ENCODE measurements at regions not wholly inside any gene's neighbourhood (a gene's known extent, or its start where the extent isn't known, plus 50 kb on each side); places are given as distances from the start of the nearest gene placed in this dataset.

DNA sequence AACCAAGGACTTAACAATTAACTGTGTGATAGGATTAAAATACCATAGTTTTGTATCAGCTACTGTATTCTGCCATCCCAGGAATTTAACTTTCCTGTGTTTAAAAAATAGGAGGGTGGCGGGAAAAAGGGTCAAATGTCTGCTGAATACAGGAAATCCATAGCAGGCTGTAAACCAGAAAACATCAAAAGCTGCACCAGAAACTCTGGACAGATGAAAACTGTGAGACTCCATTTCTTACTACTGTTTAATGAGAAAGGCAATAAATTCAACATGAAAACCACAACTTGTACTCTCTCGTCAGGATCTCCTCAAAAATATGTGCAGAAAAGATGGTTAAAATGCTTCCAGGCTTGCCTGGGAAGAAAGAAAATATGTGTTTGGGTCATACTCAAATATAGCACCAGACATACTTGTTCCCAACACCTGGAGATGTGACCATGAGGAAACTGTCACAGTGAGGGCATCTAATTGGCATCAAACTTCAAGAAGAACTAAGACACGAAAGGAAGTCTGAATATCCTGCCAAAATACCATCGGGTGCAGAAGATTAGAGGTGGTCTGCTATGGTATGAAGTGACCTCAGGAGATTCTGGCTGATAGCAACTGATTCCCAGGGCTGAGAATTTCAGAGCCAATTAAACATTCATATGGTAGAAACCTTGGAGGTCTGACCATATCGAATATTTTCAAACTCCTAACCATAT lies 164.7 kb upstream of the TARS1 start:
- DNase-seq (ENCODE audit: low spot score) = no peak
- TF ChIP-seq, protein P1, sequence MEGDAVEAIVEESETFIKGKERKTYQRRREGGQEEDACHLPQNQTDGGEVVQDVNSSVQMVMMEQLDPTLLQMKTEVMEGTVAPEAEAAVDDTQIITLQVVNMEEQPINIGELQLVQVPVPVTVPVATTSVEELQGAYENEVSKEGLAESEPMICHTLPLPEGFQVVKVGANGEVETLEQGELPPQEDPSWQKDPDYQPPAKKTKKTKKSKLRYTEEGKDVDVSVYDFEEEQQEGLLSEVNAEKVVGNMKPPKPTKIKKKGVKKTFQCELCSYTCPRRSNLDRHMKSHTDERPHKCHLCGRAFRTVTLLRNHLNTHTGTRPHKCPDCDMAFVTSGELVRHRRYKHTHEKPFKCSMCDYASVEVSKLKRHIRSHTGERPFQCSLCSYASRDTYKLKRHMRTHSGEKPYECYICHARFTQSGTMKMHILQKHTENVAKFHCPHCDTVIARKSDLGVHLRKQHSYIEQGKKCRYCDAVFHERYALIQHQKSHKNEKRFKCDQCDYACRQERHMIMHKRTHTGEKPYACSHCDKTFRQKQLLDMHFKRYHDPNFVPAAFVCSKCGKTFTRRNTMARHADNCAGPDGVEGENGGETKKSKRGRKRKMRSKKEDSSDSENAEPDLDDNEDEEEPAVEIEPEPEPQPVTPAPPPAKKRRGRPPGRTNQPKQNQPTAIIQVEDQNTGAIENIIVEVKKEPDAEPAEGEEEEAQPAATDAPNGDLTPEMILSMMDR (IDR thresholded peaks at IDR 0.05; ENCODE audit: borderline replicate concordance, control extremely low read depth, extremely low read depth, insufficient read depth, missing control alignments) = no peak
- in situ Hi-C loops (cut with MboI; ENCODE audit: low sequenced_read_pairs, unreplicated experiment) = no loop called here

- TF ChIP-seq, protein P1 (IDR thresholded peaks at IDR 0.05; ENCODE audit: borderline replicate concordance, control extremely low read depth, extremely low read depth, insufficient read depth, missing control alignments) = no peak
- in situ Hi-C loops (cut with MboI; ENCODE audit: low sequenced_read_pairs, unreplicated experiment) = no loop called here
- no peak for DNase-seq (ENCODE audit: low spot score)
These were observed 164.2 kb upstream of the TARS1 start for GRCh38 chr5:33276628-33276950.

- TF ChIP-seq, protein P1 (IDR thresholded peaks at IDR 0.05; ENCODE audit: borderline replicate concordance, control extremely low read depth, extremely low read depth, insufficient read depth, missing control alignments) = no peak
- in situ Hi-C loops (cut with MboI; ENCODE audit: low sequenced_read_pairs, unreplicated experiment) = no loop called here
These were observed 163.6 kb upstream of the TARS1 start for GRCh38 chr5:33277061-33277650.

GRCh38 chr5:33281431-33281843 lies 159.3 kb upstream of the TARS1 start:
- TF ChIP-seq, protein P1 (IDR thresholded peaks at IDR 0.05; ENCODE audit: borderline replicate concordance, control extremely low read depth, extremely low read depth, insufficient read depth, missing control alignments) = no peak
- in situ Hi-C loops (cut with MboI; ENCODE audit: low sequenced_read_pairs, unreplicated experiment) = no loop called here
- DNase-seq (ENCODE audit: low spot score) = no peak

More at GRCh38 chr5:33277061-33277650, 163.6 kb upstream of the TARS1 start:
- DNase-seq (ENCODE audit: low spot score) = no peak

DNA sequence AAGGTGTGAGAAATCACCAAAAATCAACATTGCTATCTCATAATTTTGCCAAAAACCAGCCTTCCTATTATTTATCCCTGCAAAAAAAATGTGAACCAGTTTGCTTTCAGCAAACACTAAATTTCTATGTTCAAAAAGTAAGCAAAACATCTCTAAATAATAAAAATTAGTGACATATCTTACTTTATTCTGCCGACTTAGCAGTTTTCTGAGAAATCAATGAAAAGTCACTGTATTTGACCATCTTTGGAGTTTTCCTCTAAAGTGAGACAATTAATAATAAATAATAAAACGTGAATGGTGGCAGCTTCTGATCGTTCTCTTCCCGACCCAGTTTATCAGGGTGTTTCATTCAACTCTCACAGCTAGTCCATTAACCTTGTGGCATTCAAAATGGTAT lies 158.6 kb upstream of the TARS1 start:
- in situ Hi-C loops (cut with MboI; ENCODE audit: low sequenced_read_pairs, unreplicated experiment) = no loop called here
- TF ChIP-seq, protein P1 (IDR thresholded peaks at IDR 0.05; ENCODE audit: borderline replicate concordance, control extremely low read depth, extremely low read depth, insufficient read depth, missing control alignments) = no peak
- DNase-seq (ENCODE audit: low spot score) = no peak

- no peak for DNase-seq (ENCODE audit: low spot score)
- in situ Hi-C loops (cut with MboI; ENCODE audit: low sequenced_read_pairs, unreplicated experiment) = no loop called here
- TF ChIP-seq, protein P1 (IDR thresholded peaks at IDR 0.05; ENCODE audit: borderline replicate concordance, control extremely low read depth, extremely low read depth, insufficient read depth, missing control alignments) = no peak
These were observed 158.1 kb upstream of the TARS1 start for GRCh38 chr5:33282696-33283095.
